AG10803 (cell line): ENCODE measurements at regions not wholly inside any gene's neighbourhood (a gene's known extent, or its start where the extent isn't known, plus 50 kb on each side); places are given as distances from the start of the nearest gene placed in this dataset.
"Not testable (repeated sequence)": the region's sequence is repeated elsewhere in the genome, so short reads cannot be mapped to it uniquely, and the experiment has no call there.

ENCODE experiments used
- DNase-seq: peaks from one replicate; pipeline ENCODE4 v3.0.0; 2010; ENCODE audit warnings: low read depth
- H3K4me3 ChIP-seq: 2 replicates; pipeline ENCODE4 v1.5.1; 2011; ENCODE audit warnings: mild to moderate bottlenecking, low read length, control low read depth
- CTCF ChIP-seq: conservative IDR thresholded peaks from 2 replicates; pipeline ENCODE4 v1.5.1; 2011; ENCODE audit warnings: mild to moderate bottlenecking, low read length, control low read depth, inconsistent platforms

GRCh38 chr3:159273608-159274007 lies 471.8 kb downstream of the MFSD1 start:
- DNase-seq = peak; percentile 41
- TF ChIP-seq CTCF = no peak
- H3K4me3 ChIP-seq = no peak overlapping the region

- no peak for TF ChIP-seq CTCF
- no peak overlapping the region for H3K4me3 ChIP-seq
- DNase-seq = no peak
Observed at GRCh38 chr3:159275741-159276140, 473.9 kb downstream of the MFSD1 start.

- no peak for TF ChIP-seq CTCF
- no peak overlapping the region for H3K4me3 ChIP-seq
- DNase-seq = no peak
Observed at GRCh38 chr3:159277814-159278213, 476.0 kb downstream of the MFSD1 start.

GRCh38 chr3:159280386-159281191 lies 478.7 kb downstream of the MFSD1 start:
- no peak for TF ChIP-seq CTCF
- no peak for DNase-seq
- no peak overlapping the region for H3K4me3 ChIP-seq

- TF ChIP-seq CTCF = no peak
- DNase-seq = no peak
- H3K4me3 ChIP-seq = no peak overlapping the region
Observed at GRCh38 chr3:159293493-159293892, 491.6 kb downstream of the MFSD1 start.

GRCh38 chr3:159301961-159302360 lies 500.1 kb downstream of the MFSD1 start:
- no peak overlapping the region for H3K4me3 ChIP-seq
- TF ChIP-seq CTCF = no peak
- DNase-seq = no peak

GRCh38 chr3:159305017-159305416 lies 503.2 kb downstream of the MFSD1 start:
- no peak for DNase-seq
- no peak overlapping the region for H3K4me3 ChIP-seq
- TF ChIP-seq CTCF = no peak

- not testable (repeated sequence) for H3K4me3 ChIP-seq, DNase-seq
Observed at GRCh38 chr3:159316706-159317105, 514.9 kb downstream of the MFSD1 start.
